SK-N-SH (cell line): ENCODE measurements at regions not wholly inside any gene's neighbourhood (a gene's known extent, or its start where the extent isn't known, plus 50 kb on each side); places are given as distances from the start of the nearest gene placed in this dataset.

Experiments used
- CTCF ChIP-seq: fragments of 200-600 bp; sonication (generic); IDR thresholded peaks from 2 replicates; pipeline ENCODE4 v1.6.1; 2017; ENCODE audit warnings: antibody characterized with exemption, mild to moderate bottlenecking, moderate library complexity
- ELF1 ChIP-seq: IDR thresholded peaks from 2 replicates; pipeline ENCODE4 v1.4.0; 2012
- EP300 ChIP-seq, 2 experiments: IDR thresholded peaks; 2 replicates each; pipeline versions ENCODE4 v1.4.0 to v1.6.1; 2012; ENCODE audit warnings: borderline replicate concordance in 1 of 2, low read depth in 1 of 2, low read length in 1 of 2
- GATA2 ChIP-seq: sonication (generic); formaldehyde crosslinking; IDR thresholded peaks from 2 replicates; pipeline ENCODE4 v1.5.0; 2020; ENCODE audit warnings: mild to moderate bottlenecking, missing genetic modification reagents
- MAX ChIP-seq: IDR thresholded peaks from 2 replicates; pipeline ENCODE4 v1.4.0; 2012; ENCODE audit warnings: low read depth
- PBX3 ChIP-seq: IDR thresholded peaks from 2 replicates; pipeline ENCODE4; 2012
- POLR2AphosphoS5 ChIP-seq: IDR thresholded peaks from 2 replicates; pipeline ENCODE4 v1.6.1; 2012; ENCODE audit warnings: low read depth, low read length
- RAD21 ChIP-seq: IDR thresholded peaks from 2 replicates; pipeline ENCODE4 v1.6.1; 2012; ENCODE audit warnings: mild to moderate bottlenecking, low read length
- RCOR1 ChIP-seq: fragments of 150-350 bp; IDR thresholded peaks from 2 replicates; pipeline ENCODE4 v1.6.1; 2017; ENCODE audit warnings: antibody characterized with exemption, low read length
- SIN3A ChIP-seq: IDR thresholded peaks from 2 replicates; pipeline ENCODE4 v1.6.1; 2012; ENCODE audit warnings: low read depth, mild to moderate bottlenecking, low read length, moderate library complexity, borderline replicate concordance

- TF ChIP-seq PBX3 (no peak), CTCF (no peak), SIN3A (no peak), POLR2AphosphoS5 (no peak), MAX (no peak), EP300 (IDR thresholded peaks at IDR 0.05; ENCODE audit: borderline replicate concordance in 1 of 2, low read depth in 1 of 2, low read length in 1 of 2) (no peak), ELF1 (no peak), GATA2 (CRISPR knock-in tag) (no peak), RAD21 (no peak), RCOR1 (no peak)
Measured at GRCh38 chr7:152968514-152968913, 209.0 kb downstream of the ACTR3B start.
